ENCODE measurements at regions not wholly inside any gene's neighbourhood (a gene's known extent, or its start where the extent isn't known, plus 50 kb on each side); places are given as distances from the start of the nearest gene placed in this dataset.

- H3K9ac ChIP-seq (ENCODE audit: low read length): no peak overlapping the region
- no peaks in the 10 kb centered on the region for H3K79me2 ChIP-seq (ENCODE audit: insufficient read depth, low read length)
- RAD21 ChIA-PET (ENCODE audit: low non-redundant PET in 1 of 2, low total read pairs in 2 of 2, uncharacterized antibody in 2 of 2, unreplicated experiment in 2 of 2): no interaction called here
- H3K36me3 ChIP-seq (ENCODE audit: control insufficient read depth in 1 of 2, insufficient read depth in 2 of 2, low read length in 2 of 2): no peaks in the 10 kb centered on the region
- TF ChIP-seq CEBPB (IDR thresholded peaks at IDR 0.05; ENCODE audit: low read depth) (no peak), ZNF274 (IDR thresholded peaks at IDR 0.05; ENCODE audit: low read depth, low read length) (no peak), FOSL1 (IDR thresholded peaks at IDR 0.05; ENCODE audit: low read depth) (no peak), SRF (IDR thresholded peaks at IDR 0.05; ENCODE audit: low read depth) (no peak), SIN3A (IDR thresholded peaks at IDR 0.05; ENCODE audit: low read depth) (no peak), CTCF (IDR thresholded peaks at IDR 0.05 in 2 of 3, conservative IDR thresholded peaks at IDR 0.05 in 1 of 3; ENCODE audit: borderline replicate concordance in 1 of 3, insufficient read depth in 1 of 3, low read depth in 2 of 3, low read length in 2 of 3) (no peak), TCF7L2 (IDR thresholded peaks at IDR 0.05; ENCODE audit: borderline replicate concordance, extremely low read depth, insufficient read depth, insufficient read length) (no peak), EGR1 (IDR thresholded peaks at IDR 0.05; ENCODE audit: low read depth) (no peak)
- no TSS peak for BruUV-seq (replicated peaks)
- no peaks in the 10 kb centered on the region for H3K9me2 ChIP-seq (ENCODE audit: insufficient read depth)
- H4K20me1 ChIP-seq (ENCODE audit: insufficient read depth): no peaks in the 10 kb centered on the region
- H3K4me1 ChIP-seq (ENCODE audit: control insufficient read depth in 1 of 2, insufficient read depth in 2 of 2, low read length in 2 of 2): no peaks in the 10 kb centered on the region
- DNase-seq (ENCODE audit: low read depth, low spot score) (no peak), ATAC-seq (no peak)
- CTCF ChIA-PET: no interaction called here
- intact Hi-C loops (cut with micrococcal nuclease): loop anchor here (2.0 kb wide), 1 partner anchor 16 kb away; no protein-coding TSS in a partner anchor
- peaks cover 62% of the 10 kb centered on the region for H3K27me3 ChIP-seq (ENCODE audit: insufficient read depth, low read length)
- no peak overlapping the region for H3K4me3 ChIP-seq (replicated peaks in 1 of 2; ENCODE audit: low read depth in 1 of 2, low read length in 2 of 2)
- no peak overlapping the region for H2AFZ ChIP-seq (ENCODE audit: low read depth, low read length, poor library complexity, severe bottlenecking)
- no peak overlapping the region for H3K27ac ChIP-seq (ENCODE audit: low read depth, low read length)
- POLR2A ChIA-PET: no interaction called here
- H3K4me2 ChIP-seq (ENCODE audit: low read length): no peak overlapping the region
- no peaks in the 10 kb centered on the region for H3K9me3 ChIP-seq (ENCODE audit: control insufficient read depth in 1 of 2, insufficient read depth in 1 of 2, low read depth in 1 of 2, low read length in 2 of 2)
Measured at GRCh38 chr22:49138250-49138790, 689.4 kb downstream of the BRD1 start.
